ENCODE measurements at regions not wholly inside any gene's neighbourhood (a gene's known extent, or its start where the extent isn't known, plus 50 kb on each side); places are given as distances from the start of the nearest gene placed in this dataset.

DNA sequence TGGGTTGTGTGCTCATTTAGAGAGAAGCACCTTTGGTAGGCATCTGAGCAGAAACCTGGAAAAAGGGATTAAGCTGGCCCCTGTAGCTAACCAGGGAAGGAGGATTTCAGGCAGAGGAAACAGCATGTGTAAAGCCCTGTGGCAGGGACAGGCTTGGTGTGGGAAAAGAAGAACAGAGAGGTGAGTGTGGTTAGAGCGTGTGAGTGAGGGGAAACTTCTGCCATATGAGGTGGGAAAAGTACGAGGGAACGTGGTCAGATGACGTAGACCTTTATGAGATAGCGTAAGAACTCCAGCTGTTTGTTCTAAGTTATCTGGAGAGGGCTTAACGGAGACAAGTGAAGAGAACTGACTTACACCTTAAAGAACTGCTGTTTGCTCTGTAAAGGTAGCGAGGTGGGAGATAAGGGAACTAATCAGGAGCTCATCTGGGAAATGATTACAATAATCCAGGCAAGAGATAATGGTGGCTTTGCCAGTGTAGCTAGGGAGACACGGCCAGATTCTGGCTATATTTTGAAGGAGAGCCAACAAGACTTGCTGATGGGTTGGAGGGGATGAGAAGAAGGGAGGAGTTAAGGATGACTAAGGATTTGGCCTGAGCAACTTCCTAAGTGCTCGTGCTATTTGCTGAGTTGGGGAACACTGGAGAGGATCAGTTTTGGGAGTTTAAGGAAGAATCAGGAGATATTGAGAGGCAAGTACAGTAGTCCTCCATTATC is 234.0 kb downstream of the ETNK1 start:
- no peaks in the 10 kb centered on the region for H3K9me3 Mint-ChIP-seq
- no peaks in the 10 kb centered on the region for H3K4me1 Mint-ChIP-seq
- peaks cover 22% of the 10 kb centered on the region for H3K27me3 Mint-ChIP-seq
- ATAC-seq = no peak
- H3K4me3 Mint-ChIP-seq = no peak overlapping the region
- no peak overlapping the region for H3K27ac Mint-ChIP-seq
- no peak for DNase-seq

DNA sequence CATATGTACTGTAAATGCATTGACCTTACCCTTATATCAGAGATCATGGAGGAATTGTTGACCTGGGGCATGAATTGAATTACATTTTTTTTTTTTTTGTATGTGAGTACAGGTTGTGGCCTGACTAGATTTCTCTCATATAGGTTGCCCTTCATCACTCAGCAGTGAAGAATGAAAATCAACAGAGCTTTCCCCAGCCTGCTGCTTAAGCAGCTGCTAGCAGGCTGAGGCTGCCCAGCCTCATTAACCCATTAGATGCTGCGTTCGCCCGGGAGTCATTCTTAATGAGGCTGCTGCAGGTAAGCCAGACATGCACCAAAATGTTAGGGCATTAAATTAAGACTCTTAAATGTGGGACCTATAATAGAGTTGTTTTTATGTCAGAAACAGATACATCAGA is 236.0 kb downstream of the ETNK1 start:
- H3K9me3 Mint-ChIP-seq = no peaks in the 10 kb centered on the region
- H3K4me3 Mint-ChIP-seq = no peak overlapping the region
- ATAC-seq (no peak), DNase-seq (no peak)
- no peaks in the 10 kb centered on the region for H3K4me1 Mint-ChIP-seq
- peaks cover 22% of the 10 kb centered on the region for H3K27me3 Mint-ChIP-seq
- H3K27ac Mint-ChIP-seq = no peak overlapping the region

DNA sequence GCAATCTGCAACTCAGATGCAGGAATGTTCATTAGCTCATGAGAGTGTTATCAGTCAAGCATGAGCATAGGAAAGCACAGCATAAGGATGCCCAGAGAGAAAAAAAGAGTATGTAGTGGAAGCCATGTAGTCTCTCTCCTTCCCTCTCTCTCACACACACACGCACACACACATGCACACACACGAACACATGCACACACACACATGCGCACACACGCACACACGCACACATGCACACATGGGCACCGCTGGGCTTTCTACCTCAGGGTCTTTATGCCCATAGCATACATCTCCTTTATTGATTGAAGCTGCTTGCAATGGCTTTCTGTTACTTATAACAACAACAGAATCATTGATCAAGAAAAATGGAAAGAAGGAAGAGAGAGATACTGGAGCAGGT is 240.9 kb downstream of the ETNK1 start:
- Mint-ChIP-seq H3K27me3 (peaks cover 9% of the 10 kb centered on the region), H3K27ac (no peak overlapping the region), H3K4me1 (no peaks in the 10 kb centered on the region), H3K4me3 (no peak overlapping the region), H3K9me3 (no peaks in the 10 kb centered on the region)
- DNase-seq (no peak), ATAC-seq (no peak)

DNA sequence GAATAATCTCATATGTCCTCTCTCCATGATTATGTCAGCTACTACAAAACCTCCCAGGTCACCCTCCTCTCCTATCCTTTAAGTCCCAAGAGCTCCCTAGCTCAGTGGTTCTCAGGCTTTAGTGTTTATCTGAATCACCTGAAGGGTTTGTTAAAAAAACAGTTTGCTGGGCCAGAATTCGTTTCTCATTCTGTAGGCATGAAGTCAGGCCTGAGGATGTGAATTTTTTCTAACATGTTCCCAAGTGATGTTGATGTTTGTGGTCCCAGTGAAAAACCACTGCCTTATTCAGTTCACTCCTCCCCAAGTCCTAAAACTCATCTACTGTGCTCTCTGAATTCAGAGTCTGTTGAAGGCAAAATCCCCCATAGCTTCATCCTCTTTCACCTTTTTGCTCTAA is 241.4 kb downstream of the ETNK1 start:
- Mint-ChIP-seq H3K4me1 (no peaks in the 10 kb centered on the region), H3K4me3 (no peak overlapping the region)

DNA sequence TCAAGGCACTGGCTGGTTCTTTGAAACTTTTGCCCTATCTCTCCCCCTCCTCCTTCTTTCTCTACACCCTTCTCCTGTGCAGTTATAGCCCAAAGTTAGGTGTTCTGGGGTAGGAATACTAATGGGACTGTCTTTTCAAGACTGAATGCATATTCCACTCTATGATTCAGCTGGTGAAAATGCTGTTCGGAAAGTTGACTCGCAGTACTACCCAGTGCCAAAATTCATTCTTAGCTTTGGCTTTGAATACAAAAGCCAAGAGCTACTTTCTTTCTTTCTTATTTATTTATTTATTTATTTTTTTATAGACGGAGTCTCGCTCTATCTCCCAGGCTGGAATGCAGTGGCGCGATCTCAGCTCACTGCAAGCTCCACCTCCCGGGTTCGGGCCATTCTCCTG is 249.2 kb downstream of the ETNK1 start:
- ATAC-seq = no peak
- H3K4me3 Mint-ChIP-seq = no peak overlapping the region
- H3K27me3 Mint-ChIP-seq = no peaks in the 10 kb centered on the region

More for the DNA sequence above, 241.4 kb downstream of the ETNK1 start:
- H3K27me3 Mint-ChIP-seq = peaks cover 9% of the 10 kb centered on the region
- DNase-seq (no peak), ATAC-seq (no peak)
- no peaks in the 10 kb centered on the region for H3K9me3 Mint-ChIP-seq
- H3K27ac Mint-ChIP-seq = no peak overlapping the region

DNA sequence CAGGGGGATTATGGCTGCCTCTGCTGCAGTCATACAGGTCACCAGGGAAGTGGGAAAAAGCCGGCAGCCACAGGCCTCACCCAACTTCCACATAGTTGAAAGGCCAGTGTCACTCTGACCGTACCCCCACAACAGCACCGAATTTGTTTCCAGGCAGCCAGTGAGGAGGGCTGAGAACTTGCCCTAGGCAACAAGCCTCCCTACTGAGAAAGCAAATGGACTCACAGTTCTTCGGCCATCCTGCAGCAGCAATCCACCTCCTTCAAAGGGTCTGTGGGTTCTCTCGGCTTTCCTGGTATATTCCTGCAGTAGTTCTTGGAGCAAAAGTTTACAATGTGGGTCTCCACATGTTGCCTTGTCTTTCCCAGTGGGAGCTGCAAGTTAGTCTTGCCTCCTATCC is 251.3 kb downstream of the ETNK1 start:
- no peak for DNase-seq
- H3K4me1 Mint-ChIP-seq = no peaks in the 10 kb centered on the region
- ATAC-seq = no peak
- H3K4me3 Mint-ChIP-seq = no peak overlapping the region
- H3K27me3 Mint-ChIP-seq = no peaks in the 10 kb centered on the region
- no peaks in the 10 kb centered on the region for H3K9me3 Mint-ChIP-seq
- H3K27ac Mint-ChIP-seq = no peak overlapping the region

More for the DNA sequence above, 249.2 kb downstream of the ETNK1 start:
- DNase-seq = no peak
- Mint-ChIP-seq H3K9me3 (no peaks in the 10 kb centered on the region), H3K4me1 (no peaks in the 10 kb centered on the region), H3K27ac (no peak overlapping the region)

DNA sequence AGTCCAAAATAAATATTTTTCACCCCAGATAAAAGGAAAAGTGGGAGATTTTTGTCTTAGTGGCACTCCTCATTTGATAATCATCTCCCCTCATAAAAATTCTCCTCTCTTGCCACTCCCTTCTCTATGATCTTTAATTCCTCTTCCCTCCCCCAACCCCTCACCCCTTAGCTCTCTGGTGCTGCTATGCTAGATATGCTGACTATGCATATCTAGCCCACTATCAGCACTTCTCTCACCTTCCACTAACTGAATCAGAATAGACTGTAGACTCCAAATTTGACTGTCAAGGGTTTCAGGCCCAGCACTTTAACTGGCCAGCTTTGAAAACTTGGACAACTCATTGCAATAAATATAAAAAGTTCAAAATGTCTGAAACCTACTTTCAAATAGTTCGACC is 254.2 kb downstream of the ETNK1 start:
- ATAC-seq (no peak), DNase-seq (no peak)
- Mint-ChIP-seq H3K9me3 (no peaks in the 10 kb centered on the region), H3K4me1 (no peaks in the 10 kb centered on the region), H3K27ac (no peak overlapping the region), H3K27me3 (no peaks in the 10 kb centered on the region), H3K4me3 (no peak overlapping the region)

DNA sequence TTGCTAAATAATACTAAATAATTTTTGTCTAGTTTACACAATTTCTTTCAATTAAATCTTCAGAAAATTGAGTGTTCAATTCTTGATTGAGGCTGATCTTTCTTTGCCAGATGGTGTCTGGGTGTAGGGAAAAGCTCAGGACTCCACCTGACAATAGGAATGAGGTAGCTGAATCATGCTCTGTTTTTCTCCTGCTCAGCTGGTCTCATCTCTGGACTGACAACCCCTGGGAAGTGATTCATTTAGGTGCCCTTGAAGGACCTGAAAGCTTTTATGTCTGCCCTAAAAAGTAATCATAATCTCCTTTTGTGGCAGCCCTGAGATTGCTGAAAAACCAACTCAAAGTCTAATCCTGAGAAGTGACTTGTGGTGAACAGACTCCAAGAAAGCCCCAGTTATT is 255.4 kb downstream of the ETNK1 start:
- Mint-ChIP-seq H3K4me3 (no peak overlapping the region), H3K4me1 (no peaks in the 10 kb centered on the region), H3K27me3 (no peaks in the 10 kb centered on the region), H3K27ac (no peak overlapping the region), H3K9me3 (no peaks in the 10 kb centered on the region)
- no peak for DNase-seq
- no peak for ATAC-seq

DNA sequence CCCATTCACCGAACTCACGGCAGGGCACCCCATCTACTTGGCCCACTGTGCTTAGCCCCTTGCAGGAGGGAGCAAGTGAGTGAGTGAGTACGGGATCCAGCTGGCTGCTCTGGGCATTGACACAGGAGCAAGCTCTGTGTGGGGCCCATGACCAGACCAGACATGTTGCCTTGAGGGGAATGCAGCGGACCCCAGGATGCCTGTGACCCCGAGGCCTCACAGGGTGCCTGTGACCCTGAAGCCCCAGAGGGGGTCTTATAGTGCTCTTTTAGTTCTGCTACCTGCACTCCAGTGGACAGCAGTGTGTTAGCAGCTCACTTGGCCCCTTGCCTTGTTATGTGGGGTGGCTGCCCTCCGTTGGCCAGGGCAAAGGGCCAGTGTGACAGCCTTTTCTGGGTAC is 255.8 kb downstream of the ETNK1 start:
- DNase-seq (no peak), ATAC-seq (peak; percentile 28)
- Mint-ChIP-seq H3K27me3 (no peaks in the 10 kb centered on the region), H3K4me1 (no peaks in the 10 kb centered on the region), H3K4me3 (no peak overlapping the region), H3K9me3 (no peaks in the 10 kb centered on the region), H3K27ac (no peak overlapping the region)

DNA sequence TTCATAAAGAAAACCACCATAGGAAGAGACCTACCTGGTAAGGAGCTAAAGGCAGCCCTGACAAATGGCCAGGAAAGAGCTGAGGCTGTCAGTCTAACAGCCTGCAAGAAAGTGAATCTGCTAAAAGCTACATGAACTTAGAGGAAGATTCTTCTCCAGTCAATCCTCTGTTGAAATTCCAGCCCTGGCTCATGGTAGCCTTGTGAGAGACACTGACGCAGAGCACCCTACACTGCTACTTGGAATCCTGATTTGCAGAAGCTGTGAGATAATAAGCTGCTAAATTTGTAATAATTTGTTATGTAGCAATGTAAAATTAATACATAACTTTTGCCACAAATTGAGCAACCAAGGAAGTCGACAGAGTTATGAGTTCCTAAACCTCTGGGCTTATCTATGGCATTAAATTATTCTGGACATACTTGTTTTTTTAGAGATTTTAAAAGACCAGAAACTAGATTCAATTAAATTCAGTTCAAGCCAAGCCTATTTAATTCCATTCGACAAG is 257.0 kb downstream of the ETNK1 start:
- DNase-seq (no peak), ATAC-seq (no peak)
- Mint-ChIP-seq H3K27ac (no peak overlapping the region), H3K4me1 (no peaks in the 10 kb centered on the region), H3K9me3 (no peaks in the 10 kb centered on the region), H3K4me3 (no peak overlapping the region), H3K27me3 (no peaks in the 10 kb centered on the region)

DNA sequence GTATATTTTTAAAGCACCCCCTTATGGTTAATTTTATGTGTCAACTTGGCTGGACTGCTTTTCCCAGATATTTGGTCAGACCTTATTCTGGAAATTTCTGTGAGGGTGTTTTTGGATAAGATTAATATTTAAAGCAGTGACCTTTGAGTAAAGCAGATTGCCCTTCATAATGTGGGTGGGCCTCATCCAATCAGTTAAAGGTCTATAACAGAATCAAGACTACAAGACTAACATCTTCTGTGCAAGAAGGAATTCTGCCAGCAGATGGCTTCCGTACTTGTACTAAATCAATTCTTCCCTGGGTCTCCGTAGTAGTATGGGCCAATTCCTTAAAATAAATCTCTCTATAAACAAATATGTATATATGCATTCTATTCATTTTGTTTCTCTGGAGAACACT is 257.6 kb downstream of the ETNK1 start:
- DNase-seq = no peak
- Mint-ChIP-seq H3K4me3 (no peak overlapping the region), H3K27ac (no peak overlapping the region), H3K4me1 (no peaks in the 10 kb centered on the region), H3K9me3 (no peaks in the 10 kb centered on the region), H3K27me3 (no peaks in the 10 kb centered on the region)
- ATAC-seq = no peak

DNA sequence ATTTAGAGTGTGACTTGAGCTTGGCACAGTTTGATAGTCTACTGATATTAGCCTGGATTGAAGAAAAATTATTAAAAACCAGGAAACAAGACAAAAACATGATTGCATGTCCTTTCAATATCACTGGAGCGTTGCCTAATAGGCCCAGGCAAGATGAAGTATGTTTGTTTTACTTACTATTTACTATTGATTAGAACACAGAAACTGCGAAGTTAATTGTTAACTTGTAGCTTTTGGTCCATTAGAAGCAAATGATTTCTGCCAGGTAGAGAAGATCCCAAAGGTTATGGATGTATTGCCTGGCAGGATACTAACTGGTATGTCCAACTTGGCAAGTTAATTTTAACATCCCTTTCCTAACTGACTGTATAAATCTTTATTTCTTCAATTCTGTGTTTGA is 268.9 kb downstream of the ETNK1 start:
- ATAC-seq = no peak
- Mint-ChIP-seq H3K27me3 (no peaks in the 10 kb centered on the region), H3K9me3 (no peaks in the 10 kb centered on the region)

DNA sequence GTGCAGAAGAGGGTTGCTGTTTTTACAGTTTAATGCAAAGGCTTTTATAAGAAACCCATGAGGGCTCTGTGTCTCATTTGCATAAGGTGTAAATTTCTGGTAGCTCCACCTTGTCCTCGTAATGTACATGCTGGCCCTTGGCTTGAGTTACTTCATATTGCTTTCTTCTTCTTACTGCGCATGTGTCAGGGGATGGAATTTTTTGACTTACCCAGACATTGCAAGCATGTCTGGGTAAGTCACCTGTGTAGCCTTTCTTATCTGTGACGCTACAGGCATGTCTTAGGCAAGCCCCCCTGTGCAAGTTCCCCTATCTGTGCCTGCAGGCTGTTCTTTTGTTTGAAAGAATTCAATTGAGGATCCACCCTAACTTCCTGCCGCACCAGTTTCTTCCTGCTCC is 274.2 kb downstream of the ETNK1 start:
- DNase-seq (no peak), ATAC-seq (no peak)
- no peaks in the 10 kb centered on the region for H3K4me1 Mint-ChIP-seq
- no peaks in the 10 kb centered on the region for H3K27me3 Mint-ChIP-seq
- H3K27ac Mint-ChIP-seq = no peak overlapping the region
- H3K4me3 Mint-ChIP-seq = no peak overlapping the region
- no peaks in the 10 kb centered on the region for H3K9me3 Mint-ChIP-seq

More for the DNA sequence above, 268.9 kb downstream of the ETNK1 start:
- Mint-ChIP-seq H3K4me3 (no peak overlapping the region), H3K4me1 (no peaks in the 10 kb centered on the region), H3K27ac (no peak overlapping the region)
- no peak for DNase-seq

DNA sequence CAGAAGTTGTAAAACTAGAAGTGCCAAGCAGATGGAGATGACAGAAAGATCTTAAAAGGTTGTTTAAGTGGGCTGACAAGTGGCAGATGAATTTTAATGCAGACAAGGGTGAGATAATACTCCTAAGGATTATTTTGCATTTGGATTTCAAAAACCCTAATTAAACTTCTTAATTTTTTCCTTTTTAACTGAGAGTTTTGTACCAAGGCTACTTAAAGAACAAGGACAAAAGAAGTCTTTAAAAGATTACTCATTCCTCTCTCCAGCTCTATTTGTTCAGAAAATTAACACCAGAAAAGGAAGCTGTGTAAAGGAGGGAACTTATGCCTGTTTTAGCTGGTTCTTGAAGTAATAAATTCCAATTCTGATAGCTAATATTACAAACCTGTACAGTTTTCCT is 275.4 kb downstream of the ETNK1 start:
- Mint-ChIP-seq H3K27ac (no peak overlapping the region), H3K27me3 (no peaks in the 10 kb centered on the region), H3K4me1 (no peaks in the 10 kb centered on the region), H3K9me3 (no peaks in the 10 kb centered on the region), H3K4me3 (no peak overlapping the region)
- no peak for ATAC-seq
- DNase-seq = no peak

DNA sequence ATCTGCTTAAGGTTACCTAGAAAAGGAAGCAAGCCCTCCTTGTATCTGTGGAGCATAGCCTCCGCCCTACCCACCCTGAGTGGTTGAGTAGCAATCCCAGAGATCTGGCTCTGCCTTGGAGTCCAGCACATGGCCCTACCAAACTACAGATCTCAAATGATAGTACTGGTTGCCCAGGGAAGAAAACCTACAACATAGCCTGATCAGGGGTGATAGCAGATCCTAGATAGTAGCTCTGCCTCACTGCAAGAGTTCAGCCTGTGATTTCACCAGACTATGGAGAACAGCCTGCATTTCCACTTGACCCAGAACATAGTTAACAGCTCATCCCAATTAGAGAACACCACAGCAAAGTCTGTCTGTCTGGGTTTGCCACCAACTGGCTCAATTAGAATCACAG is 279.5 kb downstream of the ETNK1 start:
- Mint-ChIP-seq H3K27me3 (no peaks in the 10 kb centered on the region), H3K27ac (no peak overlapping the region), H3K4me1 (no peaks in the 10 kb centered on the region), H3K9me3 (peaks cover 0 to 5% of the 10 kb centered on the region in 2 donors), H3K4me3 (no peak overlapping the region)
- no peak for ATAC-seq
- no peak for DNase-seq

DNA sequence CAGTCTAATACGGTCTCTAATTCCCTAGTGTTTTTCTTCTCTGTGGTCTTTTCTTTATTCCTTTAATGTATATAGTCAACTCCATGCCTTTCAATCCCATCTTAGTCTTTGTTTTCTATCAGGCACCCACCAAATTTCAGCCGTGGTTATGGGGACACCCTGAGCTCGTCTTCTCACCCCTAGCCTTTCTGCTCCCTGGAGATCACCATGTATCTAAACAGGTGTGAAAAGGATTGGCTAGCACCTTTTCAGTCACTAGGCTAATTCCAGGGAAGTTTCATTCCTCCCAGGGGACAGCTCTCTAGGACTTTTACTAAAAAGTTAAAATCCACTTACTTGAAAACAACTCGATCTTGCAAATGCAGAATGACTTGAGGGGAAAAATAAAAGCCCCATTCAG is 291.3 kb downstream of the ETNK1 start:
- Mint-ChIP-seq H3K27me3 (no peaks in the 10 kb centered on the region), H3K4me1 (no peaks in the 10 kb centered on the region), H3K9me3 (peaks cover 7% of the 10 kb centered on the region in 2 donors), H3K27ac (no peak overlapping the region), H3K4me3 (no peak overlapping the region)
- ATAC-seq = no peak
- DNase-seq = no peak

DNA sequence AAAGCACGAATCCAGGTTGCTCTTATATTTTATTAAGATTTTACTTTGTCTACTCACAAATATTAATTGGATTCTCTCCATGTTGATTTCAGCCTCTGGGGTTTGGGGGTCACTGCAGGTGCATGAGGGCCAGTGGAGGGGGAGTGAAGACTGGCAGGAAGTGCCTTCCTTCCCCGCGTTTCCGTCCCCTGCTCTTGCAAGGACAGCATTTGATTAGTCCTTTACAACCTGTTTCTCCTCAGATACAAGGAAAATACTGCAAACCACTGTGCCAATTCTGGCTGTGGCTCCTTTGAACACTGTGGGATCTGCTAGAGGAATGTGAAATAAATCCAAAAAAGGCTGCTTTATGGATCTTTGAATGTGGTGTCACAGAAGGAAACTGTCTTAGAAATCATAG is 291.8 kb downstream of the ETNK1 start:
- H3K27ac Mint-ChIP-seq = no peak overlapping the region
- H3K27me3 Mint-ChIP-seq = no peaks in the 10 kb centered on the region
- DNase-seq (no peak), ATAC-seq (no peak)
- H3K4me3 Mint-ChIP-seq = no peak overlapping the region
- no peaks in the 10 kb centered on the region for H3K4me1 Mint-ChIP-seq
- H3K9me3 Mint-ChIP-seq = peaks cover 7 to 8% of the 10 kb centered on the region in 2 donors

All from stimulated activated naive CD8-positive, alpha-beta T cell treated with anti-CD3 and anti-CD28 coated beads, Interleukin-15, amount 100 ng/mL, for 72 hours (primary cell).